Tibial nerve (tissue), 4 donors: ENCODE measurements at regions not wholly inside any gene's neighbourhood (a gene's known extent, or its start where the extent isn't known, plus 50 kb on each side); places are given as distances from the start of the nearest gene placed in this dataset.

Source experiments
- DNase-seq, 2 donors: peaks; one replicate each; pipeline ENCODE4 v3.0.0-alpha.2; 2019; ENCODE audit warnings: low spot score in 2 of 2
- H3K27ac ChIP-seq, 4 donors: fragments of 200-600 bp; sonication (generic) in 3 of 4; one replicate each; pipeline ENCODE4 v1.5.1; 2017 to 2019; ENCODE audit warnings: mild to moderate bottlenecking in 1 of 4
- H3K27me3 ChIP-seq, 2 donors: fragments of 200-600 bp; sonication (generic) in 1 of 2; one replicate each; pipeline versions ENCODE4 v1.5.1 to v1.6.0; 2017 to 2019
- H3K36me3 ChIP-seq, 3 donors: fragments of 200-600 bp; sonication (generic); one replicate each; pipeline ENCODE4 v1.5.1; 2018 to 2019
- H3K4me1 ChIP-seq, 4 donors: fragments of 200-600 bp; sonication (generic) in 3 of 4; one replicate each; pipeline ENCODE4 v1.5.1; 2017 to 2019
- H3K4me3 ChIP-seq, 4 donors: fragments of 200-600 bp; sonication (generic) in 3 of 4; one replicate each; pipeline ENCODE4 v1.5.1; 2017 to 2019; ENCODE audit warnings: mild to moderate bottlenecking in 1 of 4, moderate library complexity in 1 of 4
- H3K9me3 ChIP-seq, 4 donors: fragments of 200-600 bp; sonication (generic) in 3 of 4; one replicate each; pipeline ENCODE4 v1.5.1; 2017 to 2019
- CTCF ChIP-seq, 5 experiments: fragments of 200-600 bp in 3 of 5; fragments of 450-650 bp in 2 of 5; sonication (generic) in 3 of 5; IDR thresholded peaks; one replicate each; pipeline ENCODE4 v1.5.1; 2016 to 2019; ENCODE audit warnings: antibody characterized with exemption in 5 of 5, mild to moderate bottlenecking in 3 of 5, moderate library complexity in 2 of 5
- EP300 ChIP-seq, 2 donors: sonication (generic); formaldehyde crosslinking; IDR thresholded peaks; one replicate each; pipeline ENCODE4 v1.6.1; 2017; ENCODE audit warnings: antibody characterized with exemption in 2 of 2, mild to moderate bottlenecking in 1 of 2
- POLR2A ChIP-seq, 2 donors: fragments of 450-650 bp; IDR thresholded peaks; one replicate each; pipeline ENCODE4 v1.6.1; 2017; ENCODE audit warnings: antibody characterized with exemption in 2 of 2, mild to moderate bottlenecking in 2 of 2, moderate library complexity in 2 of 2
- WGBS, 2 donors: methylation state at CpG; one replicate each; pipeline ENCODE4 v1.1.5; 2018; 5-methylcytosine and 5-hydroxymethylcytosine counted together

GRCh38 chr2:189337656-189338055 is 103.6 kb upstream of the WDR75 start:
- peaks cover 0 to 6% (median 0%) of the 10 kb centered on the region in 4 donors for H3K9me3 ChIP-seq
- DNase-seq, result peak in 1 of 2 donors; percentile 21
- H3K36me3 ChIP-seq, result no peaks in the 10 kb centered on the region
- H3K4me1 ChIP-seq, result peaks cover 0 to 5% (median 0%) of the 10 kb centered on the region in 4 donors
- H3K27me3 ChIP-seq, result no peaks in the 10 kb centered on the region
- peak overlapping the region in 2 of 4 donors; percentile 55 to 77 for H3K27ac ChIP-seq
- no peak overlapping the region for H3K4me3 ChIP-seq
- 33 to 47% methylated on average over 1 of the region's 1 CpG for WGBS, 2 donors
- TF ChIP-seq CTCF (IDR thresholded peaks at IDR 0.05), result no peak
- TF ChIP-seq POLR2A (IDR thresholded peaks at IDR 0.05), result no peak
- peak in 1 of 2 donors; percentile 82 for TF ChIP-seq EP300 (IDR thresholded peaks at IDR 0.05)

GRCh38 chr2:189338115-189338514 is 103.2 kb upstream of the WDR75 start:
- TF ChIP-seq CTCF (IDR thresholded peaks at IDR 0.05) (no peak), EP300 (IDR thresholded peaks at IDR 0.05) (no peak), POLR2A (IDR thresholded peaks at IDR 0.05) (no peak)
- H3K27ac ChIP-seq, result peak overlapping the region in 3 of 4 donors; percentile 54 to 77 (median 55)
- 66 to 67% methylated on average over 3 of the region's 3 CpGs for WGBS, 2 donors

GRCh38 chr2:189341077-189341476 is 100.2 kb upstream of the WDR75 start:
- no peak for DNase-seq
- no peak overlapping the region for H3K27ac ChIP-seq
- H3K27me3 ChIP-seq, result no peaks in the 10 kb centered on the region
- peaks cover 0 to 5% (median 0%) of the 10 kb centered on the region in 4 donors for H3K4me1 ChIP-seq
- no peak overlapping the region for H3K4me3 ChIP-seq
- 94 to 98% methylated on average over 1 of the region's 1 CpG for WGBS, 2 donors
- H3K36me3 ChIP-seq, result no peaks in the 10 kb centered on the region
- peaks cover 0 to 6% (median 0%) of the 10 kb centered on the region in 4 donors for H3K9me3 ChIP-seq
- no peak for TF ChIP-seq EP300 (IDR thresholded peaks at IDR 0.05)
- TF ChIP-seq CTCF (IDR thresholded peaks at IDR 0.05), result no peak
- no peak for TF ChIP-seq POLR2A (IDR thresholded peaks at IDR 0.05)

More at GRCh38 chr2:189338115-189338514, 103.2 kb upstream of the WDR75 start:
- no peaks in the 10 kb centered on the region for H3K36me3 ChIP-seq
- no peaks in the 10 kb centered on the region for H3K27me3 ChIP-seq
- H3K4me3 ChIP-seq, result no peak overlapping the region
- peaks cover 0 to 5% (median 0%) of the 10 kb centered on the region in 4 donors for H3K4me1 ChIP-seq
- DNase-seq, result peak in 1 of 2 donors; percentile 5
- H3K9me3 ChIP-seq, result peaks cover 0 to 6% (median 0%) of the 10 kb centered on the region in 4 donors

- no peak overlapping the region for H3K27ac ChIP-seq
- H3K27me3 ChIP-seq, result no peaks in the 10 kb centered on the region
- H3K36me3 ChIP-seq, result no peaks in the 10 kb centered on the region
- DNase-seq, result no peak
- H3K9me3 ChIP-seq, result peaks cover 0 to 11% (median 0%) of the 10 kb centered on the region in 4 donors
- 74 to 81% methylated on average over 2 of the region's 2 CpGs for WGBS, 2 donors
- H3K4me1 ChIP-seq, result peaks cover 0 to 10% (median 7%) of the 10 kb centered on the region in 4 donors
- no peak overlapping the region for H3K4me3 ChIP-seq
- TF ChIP-seq POLR2A (IDR thresholded peaks at IDR 0.05), result no peak
- TF ChIP-seq EP300 (IDR thresholded peaks at IDR 0.05), result no peak
- TF ChIP-seq CTCF (IDR thresholded peaks at IDR 0.05), result no peak
Observed at GRCh38 chr2:189344043-189344442, 97.2 kb upstream of the WDR75 start.

GRCh38 chr2:189347540-189347939 is 93.7 kb upstream of the WDR75 start:
- peak in 1 of 2 donors; percentile 44 for DNase-seq
- H3K27ac ChIP-seq, result peak overlapping the region in 3 of 4 donors; percentile 29 to 77 (median 69)

More at GRCh38 chr2:189347540-189347939, 93.7 kb upstream of the WDR75 start:
- Histone ChIP-seq H3K27me3 (no peaks in the 10 kb centered on the region), H3K36me3 (no peaks in the 10 kb centered on the region), H3K4me3 (no peak overlapping the region), H3K4me1 (peaks cover 0 to 18% (median 14%) of the 10 kb centered on the region in 4 donors), H3K9me3 (peaks cover 0 to 5% (median 0%) of the 10 kb centered on the region in 4 donors)
- 9 to 11% methylated on average over 1 of the region's 1 CpG for WGBS, 2 donors
- no peak for TF ChIP-seq POLR2A (IDR thresholded peaks at IDR 0.05)
- peak in 2 of 5 experiments; percentile 8 to 50 for TF ChIP-seq CTCF (IDR thresholded peaks at IDR 0.05)
- peak in 1 of 2 donors; percentile 59 for TF ChIP-seq EP300 (IDR thresholded peaks at IDR 0.05)
